ENCODE measurements at regions not wholly inside any gene's neighbourhood (a gene's known extent, or its start where the extent isn't known, plus 50 kb on each side); places are given as distances from the start of the nearest gene placed in this dataset.

DNA sequence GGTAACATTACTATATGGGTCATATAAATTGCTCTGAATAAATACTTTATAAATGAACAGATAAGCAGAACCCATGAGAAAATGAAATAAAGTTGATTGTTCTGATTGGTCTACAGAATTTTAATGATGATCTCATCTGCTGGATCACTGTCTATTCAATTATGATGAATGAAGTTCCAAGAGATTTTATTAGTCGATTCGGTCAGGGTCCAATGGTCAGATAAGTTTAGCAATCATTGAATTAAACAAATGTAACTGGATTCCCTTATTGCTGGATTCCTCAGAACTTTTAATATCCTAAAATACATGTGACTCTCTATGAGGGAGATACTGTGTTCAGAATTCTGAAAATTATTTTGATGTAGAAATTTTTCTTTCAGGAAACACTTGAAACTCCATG lies 715.2 kb downstream of the EPM2A start:
- no peak for DNase-seq (ENCODE audit: low read depth in 2 of 2)

GRCh38 chr6:145020543-145020942 lies 714.8 kb downstream of the EPM2A start:
- no peak for DNase-seq (ENCODE audit: low read depth in 2 of 2)

GRCh38 chr6:145022199-145022796 lies 713.0 kb downstream of the EPM2A start:
- no peak for DNase-seq (ENCODE audit: low read depth in 2 of 2)

DNA sequence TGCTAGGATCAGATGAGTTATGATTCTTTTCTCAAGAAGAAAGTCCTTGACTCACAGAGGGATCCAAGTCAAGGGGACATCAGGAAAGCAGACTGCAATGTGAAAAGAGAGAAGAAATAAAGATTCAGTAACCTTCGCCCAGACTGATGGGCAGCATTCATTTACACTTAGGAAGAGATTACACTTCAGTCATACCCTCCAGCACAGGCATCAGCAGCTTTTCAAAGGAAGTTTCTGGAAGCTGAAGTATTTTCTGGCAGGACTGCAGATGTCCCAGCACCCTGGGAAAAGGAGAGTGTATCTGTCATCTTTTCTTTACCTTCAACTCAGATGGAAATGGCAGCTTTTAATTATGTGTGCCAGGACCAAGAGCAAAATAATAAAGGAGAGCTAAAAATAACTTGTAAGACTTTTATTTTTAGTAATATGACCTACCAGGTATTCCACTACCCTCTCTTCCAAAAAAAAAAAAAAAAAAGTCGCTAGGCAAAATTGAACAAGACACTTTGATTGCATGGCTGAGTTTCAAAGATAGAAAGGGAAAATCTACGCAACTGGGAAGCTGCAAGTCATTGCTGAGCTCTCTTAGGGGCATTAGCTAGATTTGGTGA lies 712.1 kb downstream of the EPM2A start:
- DNase-seq (ENCODE audit: low read depth in 2 of 2), result no peak

DNA sequence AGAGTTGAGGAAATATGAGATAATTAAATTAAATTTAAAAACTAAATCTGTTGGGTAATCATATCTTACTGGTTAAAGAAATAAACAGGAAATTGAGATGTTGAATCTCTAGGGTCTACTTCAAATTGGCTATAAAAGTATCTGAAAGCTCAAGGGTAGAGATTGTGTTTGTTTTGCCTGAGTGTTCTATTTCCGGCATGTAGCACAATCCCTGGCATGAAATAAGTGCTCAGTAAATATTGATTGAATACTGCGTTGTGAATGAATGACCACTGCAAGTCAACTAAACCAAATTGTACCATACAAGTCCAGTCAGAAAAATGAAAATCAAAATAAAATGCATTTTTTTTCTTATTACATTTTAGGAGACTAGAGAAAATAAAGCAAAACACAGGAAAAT lies 709.8 kb downstream of the EPM2A start:
- DNase-seq (ENCODE audit: low read depth in 2 of 2), result no peak

DNA sequence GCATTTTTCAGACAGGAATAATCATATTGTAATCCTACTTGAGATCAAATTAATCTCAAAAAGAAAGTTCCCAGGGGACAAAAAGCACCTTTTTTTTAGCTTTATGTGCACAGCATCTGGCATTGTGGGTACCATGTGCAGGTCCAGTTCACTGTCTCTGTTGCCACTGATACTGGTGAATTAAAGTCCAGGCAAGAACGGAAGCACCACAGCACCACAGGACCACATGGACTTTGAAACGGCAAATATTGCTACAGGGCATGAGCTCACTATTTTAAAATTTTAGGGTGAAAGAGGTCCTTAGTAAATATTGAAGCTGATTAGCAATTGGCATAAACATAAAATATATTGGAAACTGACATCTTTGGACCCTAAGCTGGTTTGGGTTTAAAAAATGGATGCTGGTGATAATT lies 709.0 kb downstream of the EPM2A start:
- no peak for DNase-seq (ENCODE audit: low read depth in 2 of 2)

GRCh38 chr6:145028144-145028818 lies 707.0 kb downstream of the EPM2A start:
- no peak for DNase-seq (ENCODE audit: low read depth in 2 of 2)

GRCh38 chr6:145031001-145031400 lies 704.3 kb downstream of the EPM2A start:
- no peak for DNase-seq (ENCODE audit: low read depth in 2 of 2)

GRCh38 chr6:145031962-145032361 lies 703.4 kb downstream of the EPM2A start:
- no peak for DNase-seq (ENCODE audit: low read depth in 2 of 2)

GRCh38 chr6:145032562-145033145 lies 702.7 kb downstream of the EPM2A start:
- DNase-seq (ENCODE audit: low read depth in 2 of 2), result no peak

- DNase-seq (ENCODE audit: low read depth in 2 of 2), result no peak
Measured at GRCh38 chr6:145034664-145035063, 700.7 kb downstream of the EPM2A start.

DNA sequence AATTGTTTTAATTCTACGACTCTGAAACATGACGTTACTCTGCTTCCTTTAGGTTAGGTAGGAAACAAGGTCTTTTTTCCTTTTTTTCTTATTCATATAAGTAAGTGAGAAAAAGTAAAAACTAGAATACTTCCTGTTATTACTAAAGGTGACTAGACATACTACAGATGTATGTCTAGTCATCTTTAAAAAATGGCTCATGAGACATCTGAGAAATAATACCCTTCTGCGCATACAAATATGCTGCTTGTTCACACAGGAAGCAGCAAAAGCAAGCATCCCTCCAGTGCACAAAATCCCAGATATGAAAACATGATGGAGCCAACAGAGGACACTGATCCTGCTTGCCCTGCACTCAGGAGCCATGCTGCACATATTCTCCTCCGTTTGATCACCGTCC lies 699.1 kb downstream of the EPM2A start:
- no peak for DNase-seq (ENCODE audit: low read depth in 2 of 2)

- DNase-seq (ENCODE audit: low read depth in 2 of 2), result no peak
Measured at GRCh38 chr6:145036848-145037567, 698.3 kb downstream of the EPM2A start.

GRCh38 chr6:145042559-145042958 lies 692.8 kb downstream of the EPM2A start:
- no peak for DNase-seq (ENCODE audit: low read depth in 2 of 2)

- no peak for DNase-seq (ENCODE audit: low read depth in 2 of 2)
Measured at GRCh38 chr6:145043926-145044500, 691.3 kb downstream of the EPM2A start.

DNA sequence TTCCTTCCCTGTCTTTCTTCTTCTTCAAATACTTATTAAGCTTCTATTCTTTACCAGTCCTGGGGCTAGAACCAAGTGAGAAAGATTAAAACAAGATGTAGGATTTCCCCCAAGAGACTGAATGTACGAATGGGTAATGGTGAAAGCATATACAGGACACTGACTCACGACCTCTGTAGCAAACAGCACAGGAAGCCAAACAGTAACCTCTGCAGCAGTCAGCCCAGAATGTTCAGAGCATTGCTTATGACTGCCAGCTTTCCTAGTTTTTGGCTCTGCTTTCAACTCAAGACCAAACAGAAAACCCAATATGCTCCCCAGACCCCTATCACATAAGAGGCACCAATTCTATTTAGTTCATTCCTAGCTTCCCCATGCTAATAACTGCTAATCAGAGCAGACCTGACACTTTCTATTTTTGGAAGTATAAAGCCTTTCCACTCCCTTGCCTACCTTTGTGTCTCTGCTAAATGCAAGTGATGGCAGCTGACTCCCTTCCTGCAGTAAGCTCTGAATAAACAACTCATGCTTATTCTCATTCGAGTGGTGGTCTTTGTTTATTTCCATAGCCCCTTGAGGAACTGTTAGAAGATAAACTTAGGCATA lies 690.6 kb downstream of the EPM2A start:
- DNase-seq (ENCODE audit: low read depth in 2 of 2), result no peak

GRCh38 chr6:145045582-145045981 lies 689.7 kb downstream of the EPM2A start:
- no peak for DNase-seq (ENCODE audit: low read depth in 2 of 2)

- DNase-seq (ENCODE audit: low read depth in 2 of 2), result no peak
Measured at GRCh38 chr6:145047891-145048290, 687.4 kb downstream of the EPM2A start.

- DNase-seq (ENCODE audit: low read depth in 2 of 2), result no peak
Measured at GRCh38 chr6:145051661-145052060, 683.7 kb downstream of the EPM2A start.

- DNase-seq (ENCODE audit: low read depth in 2 of 2), result no peak
Measured at GRCh38 chr6:145055567-145055966, 679.8 kb downstream of the EPM2A start.

GRCh38 chr6:145060714-145061113 lies 674.6 kb downstream of the EPM2A start:
- no peak for DNase-seq (ENCODE audit: low read depth in 2 of 2)

GRCh38 chr6:145063091-145063490 lies 672.2 kb downstream of the EPM2A start:
- DNase-seq (ENCODE audit: low read depth in 2 of 2), result no peak
